A549 (cell line): ENCODE measurements at regions not wholly inside any gene's neighbourhood (a gene's known extent, or its start where the extent isn't known, plus 50 kb on each side); places are given as distances from the start of the nearest gene placed in this dataset.

Experiments
- CHD4 ChIP-seq: fragments of 200-600 bp; sonication (generic); IDR thresholded peaks from 2 replicates; pipeline ENCODE4 v1.6.1; 2016; ENCODE audit warnings: antibody characterized with exemption, mild to moderate bottlenecking, borderline replicate concordance
- CTCF ChIP-seq: fragments of >200 bp; sonication (Bioruptor Twin); formaldehyde crosslinking; IDR thresholded peaks from 3 replicates; pipeline ENCODE4 v1.5.1; 2016
- GATA3 ChIP-seq: IDR thresholded peaks from 2 replicates; pipeline ENCODE4 v1.6.1; 2012; ENCODE audit warnings: borderline replicate concordance
- POLR2A ChIP-seq: IDR thresholded peaks from 2 replicates; pipeline ENCODE4 v1.6.1; 2012; ENCODE audit warnings: mild to moderate bottlenecking, low read length
- REST ChIP-seq: fragments of 200-600 bp; sonication (generic); IDR thresholded peaks from 2 replicates; pipeline ENCODE4 v1.6.1; 2016; ENCODE audit warnings: antibody characterized with exemption, mild to moderate bottlenecking, moderate library complexity
- RFX5 ChIP-seq: fragments of 450-650 bp; IDR thresholded peaks from 2 replicates; pipeline ENCODE4 v1.7.1; 2014; ENCODE audit warnings: antibody characterized with exemption, mild to moderate bottlenecking, moderate library complexity
- USF2 ChIP-seq: fragments of 450-650 bp; IDR thresholded peaks from 2 replicates; pipeline ENCODE4 v1.6.1; 2014; ENCODE audit warnings: antibody characterized with exemption

GRCh38 chr10:58003945-58004344, 263.7 kb downstream of the IPMK start:
- TF ChIP-seq CTCF (no peak), REST (no peak), POLR2A (no peak), USF2 (no peak), CHD4 (no peak), GATA3 (no peak), RFX5 (no peak)
